OCI-LY3 (cell line): ENCODE measurements at regions not wholly inside any gene's neighbourhood (a gene's known extent, or its start where the extent isn't known, plus 50 kb on each side); places are given as distances from the start of the nearest gene placed in this dataset.

ENCODE experiments used
- H2AFZ ChIP-seq: fragments of 200-600, 300-600 bp; shearing (Covaris generic); 2 replicates; pipeline ENCODE4 v1.6.0; 2014; ENCODE audit warnings: antibody characterized with exemption, low read depth, low read length
- H3K27ac ChIP-seq: fragments of 200-600, 300-600 bp; sonication (generic); 2 replicates; pipeline ENCODE4 v1.5.1; 2014; ENCODE audit warnings: mild to moderate bottlenecking, low read length, moderate library complexity, mixed read lengths
- H3K27me3 ChIP-seq: fragments of 200-600, 300-600 bp; sonication (generic); 2 replicates; pipeline ENCODE4 v1.6.1; 2014; ENCODE audit warnings: low read depth, low read length, mixed read lengths
- H3K36me3 ChIP-seq: fragments of 200-600, 300-600 bp; sonication (generic); replicated peaks from 2 replicates; pipeline ENCODE3; 2014; ENCODE audit warnings: low read depth, low read length, mixed read lengths
- H3K4me1 ChIP-seq: fragments of 300-600, 200-600 bp; sonication (generic); 2 replicates; pipeline ENCODE4 v1.6.1; 2014; ENCODE audit warnings: low read length, mixed read lengths
- H3K4me2 ChIP-seq: fragments of 200-600, 300-600 bp; sonication (generic); 2 replicates; pipeline ENCODE4 v1.6.1; 2014; ENCODE audit warnings: low read length, mixed read lengths
- H3K4me3 ChIP-seq: fragments of 300-600, 200-600 bp; sonication (generic); 2 replicates; pipeline ENCODE4 v1.5.1; 2014; ENCODE audit warnings: antibody characterized with exemption, mild to moderate bottlenecking, low read length, moderate library complexity
- H3K79me2 ChIP-seq: fragments of 300-600, 200-600 bp; shearing (Covaris generic); 2 replicates; pipeline ENCODE4 v1.6.1; 2014; ENCODE audit warnings: mild to moderate bottlenecking, low read length, mixed read lengths
- H3K9ac ChIP-seq: fragments of 300-600, 200-600 bp; shearing (Covaris generic); 2 replicates; pipeline ENCODE4 v1.6.0; 2014; ENCODE audit warnings: mild to moderate bottlenecking, low read length, moderate library complexity
- H3K9me3 ChIP-seq: fragments of 200-600, 300-600 bp; shearing (Covaris generic); 2 replicates; pipeline ENCODE4 v1.6.1; 2014; ENCODE audit warnings: low read length, mixed read lengths; ENCODE audit not compliant: insufficient read depth
- H4K20me1 ChIP-seq: fragments of 200-600, 300-600 bp; sonication (generic); 2 replicates; pipeline ENCODE4 v1.6.1; 2016; ENCODE audit warnings: low read length, mixed read lengths; ENCODE audit not compliant: insufficient read depth
- CTCF ChIP-seq: fragments of 200-600, 300-600 bp; sonication (generic); IDR thresholded peaks from 2 replicates; pipeline ENCODE4 v1.5.1; 2014; ENCODE audit warnings: antibody characterized with exemption, low read length, low read depth
- EZH2phosphoT487 ChIP-seq: fragments of 200-600 bp; shearing (Covaris generic); IDR thresholded peaks from 2 replicates; pipeline ENCODE4 v1.6.1; 2018; ENCODE audit warnings: antibody characterized with exemption, mixed run types, low read depth

- no peak overlapping the region for H3K9ac ChIP-seq
- H3K9me3 ChIP-seq, result no peaks in the 10 kb centered on the region
- H3K27me3 ChIP-seq, result 0 out of 2 replicates have a peak, but pooled peaks cover 3% of the 10 kb centered on the region
- no peak overlapping the region for H3K4me3 ChIP-seq
- TF ChIP-seq CTCF (no peak), EZH2phosphoT487 (no peak)
- H3K79me2 ChIP-seq, result no peaks in the 10 kb centered on the region
- peaks cover 25% of the 10 kb centered on the region for H3K4me1 ChIP-seq
- H4K20me1 ChIP-seq, result no peaks in the 10 kb centered on the region
- H3K36me3 ChIP-seq, result peaks cover 5% of the 10 kb centered on the region
- H3K27ac ChIP-seq, result no peak overlapping the region
- no peak overlapping the region for H3K4me2 ChIP-seq
- H2AFZ ChIP-seq, result no peak overlapping the region
Measured at GRCh38 chr11:69396051-69396947, 85.2 kb upstream of the LINC01488 start.

- Histone ChIP-seq H3K9me3 (no peaks in the 10 kb centered on the region), H3K9ac (no peak overlapping the region), H3K79me2 (no peaks in the 10 kb centered on the region), H3K4me1 (peaks cover 31% of the 10 kb centered on the region), H4K20me1 (no peaks in the 10 kb centered on the region), H2AFZ (no peak overlapping the region), H3K4me3 (no peak overlapping the region), H3K36me3 (peaks cover 5% of the 10 kb centered on the region), H3K4me2 (no peak overlapping the region), H3K27ac (no peak overlapping the region), H3K27me3 (0 out of 2 replicates have a peak, but pooled peaks cover 3% of the 10 kb centered on the region)
- TF ChIP-seq EZH2phosphoT487 (no peak), CTCF (no peak)
Measured at GRCh38 chr11:69396948-69397307, 84.5 kb upstream of the LINC01488 start.

- no peak overlapping the region for H3K4me3 ChIP-seq
- H3K36me3 ChIP-seq, result peaks cover 10% of the 10 kb centered on the region
- no peak overlapping the region for H3K27ac ChIP-seq
- H3K9ac ChIP-seq, result no peak overlapping the region
- H3K9me3 ChIP-seq, result 0 out of 2 replicates have a peak, but pooled peaks cover 3% of the 10 kb centered on the region
- no peak overlapping the region for H3K4me2 ChIP-seq
- no peaks in the 10 kb centered on the region for H4K20me1 ChIP-seq
- H3K79me2 ChIP-seq, result no peaks in the 10 kb centered on the region
- 0 out of 2 replicates have a peak, but pooled peaks cover 3% of the 10 kb centered on the region for H3K27me3 ChIP-seq
- no peak for TF ChIP-seq EZH2phosphoT487
- TF ChIP-seq CTCF, result no peak
- peaks cover 39% of the 10 kb centered on the region for H3K4me1 ChIP-seq
- no peak overlapping the region for H2AFZ ChIP-seq
Measured at GRCh38 chr11:69397732-69398131, 83.7 kb upstream of the LINC01488 start.
